ENCODE measurements at regions not wholly inside any gene's neighbourhood (a gene's known extent, or its start where the extent isn't known, plus 50 kb on each side); places are given as distances from the start of the nearest gene placed in this dataset.
"Not testable (repeated sequence)": the region's sequence is repeated elsewhere in the genome, so short reads cannot be mapped to it uniquely, and the experiment has no call there.

DNA sequence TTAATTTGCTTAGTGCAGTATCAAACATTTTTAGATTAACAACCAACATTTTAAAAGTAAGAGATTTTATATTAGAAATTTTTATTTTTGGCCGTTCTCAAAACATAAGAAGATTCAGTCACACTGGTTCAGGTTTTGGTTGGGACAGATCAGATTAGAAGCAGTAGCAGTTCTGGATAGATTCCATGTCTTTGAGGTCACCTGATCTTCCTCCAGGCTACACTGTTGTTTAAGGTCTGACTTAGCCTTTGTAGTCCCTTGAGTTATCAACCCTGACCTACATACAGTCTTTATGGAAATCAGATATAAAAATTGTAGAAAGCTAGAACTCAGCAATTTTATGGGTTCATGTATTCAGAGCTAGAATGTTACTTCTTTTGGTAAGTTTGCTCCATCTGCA is 910.0 kb upstream of the WWC1 start:
- no peak for FAIRE-seq
- TF ChIP-seq, protein P1, sequence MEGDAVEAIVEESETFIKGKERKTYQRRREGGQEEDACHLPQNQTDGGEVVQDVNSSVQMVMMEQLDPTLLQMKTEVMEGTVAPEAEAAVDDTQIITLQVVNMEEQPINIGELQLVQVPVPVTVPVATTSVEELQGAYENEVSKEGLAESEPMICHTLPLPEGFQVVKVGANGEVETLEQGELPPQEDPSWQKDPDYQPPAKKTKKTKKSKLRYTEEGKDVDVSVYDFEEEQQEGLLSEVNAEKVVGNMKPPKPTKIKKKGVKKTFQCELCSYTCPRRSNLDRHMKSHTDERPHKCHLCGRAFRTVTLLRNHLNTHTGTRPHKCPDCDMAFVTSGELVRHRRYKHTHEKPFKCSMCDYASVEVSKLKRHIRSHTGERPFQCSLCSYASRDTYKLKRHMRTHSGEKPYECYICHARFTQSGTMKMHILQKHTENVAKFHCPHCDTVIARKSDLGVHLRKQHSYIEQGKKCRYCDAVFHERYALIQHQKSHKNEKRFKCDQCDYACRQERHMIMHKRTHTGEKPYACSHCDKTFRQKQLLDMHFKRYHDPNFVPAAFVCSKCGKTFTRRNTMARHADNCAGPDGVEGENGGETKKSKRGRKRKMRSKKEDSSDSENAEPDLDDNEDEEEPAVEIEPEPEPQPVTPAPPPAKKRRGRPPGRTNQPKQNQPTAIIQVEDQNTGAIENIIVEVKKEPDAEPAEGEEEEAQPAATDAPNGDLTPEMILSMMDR (IDR thresholded peaks at IDR 0.05): no peak

DNA sequence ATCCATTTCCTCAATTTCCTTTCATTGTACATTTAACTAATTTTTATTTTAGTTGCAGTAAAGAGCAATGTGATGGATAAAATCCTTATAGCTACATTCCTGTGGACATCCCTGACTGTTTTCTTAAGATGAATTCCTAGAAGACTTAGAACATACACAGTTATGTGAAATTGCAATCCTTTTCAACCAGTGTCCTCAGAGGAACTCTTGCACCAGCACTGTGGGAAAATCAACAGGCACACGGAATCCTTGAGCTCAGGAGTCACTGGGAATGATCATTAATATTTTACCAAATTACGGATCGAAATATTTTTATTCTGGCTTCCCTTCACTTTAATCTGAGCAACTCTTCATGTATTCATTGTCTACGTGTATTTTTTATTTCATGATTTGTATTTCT is 901.9 kb upstream of the WWC1 start:
- FAIRE-seq: no peak
- no peak for DNase-seq
- Histone ChIP-seq H3K27ac (no peak overlapping the region), H3K4me3 (no peak overlapping the region), H3K4me1 (peaks cover 0 to 6% (median 0%) of the 10 kb centered on the region in 3 donors), H3K27me3 (no peaks in the 10 kb centered on the region), H3K9me3 (no peaks in the 10 kb centered on the region), H3K36me3 (no peaks in the 10 kb centered on the region)
- 17 to 25% methylated on average over 4 of the region's 4 CpGs for WGBS, 2 donors
- TF ChIP-seq, protein P1 (IDR thresholded peaks at IDR 0.05): no peak
- intact Hi-C loops (cut with DNase I): no loop called here
- peak in 2 of 4 donors; percentile 40 to 61 for ATAC-seq

More for the DNA sequence above, 910.0 kb upstream of the WWC1 start:
- peak in 3 of 4 donors; percentile 35 to 71 (median 59) for ATAC-seq
- Histone ChIP-seq H3K4me1 (no peaks in the 10 kb centered on the region), H3K9me3 (no peaks in the 10 kb centered on the region), H3K36me3 (no peaks in the 10 kb centered on the region), H3K4me3 (no peak overlapping the region), H3K27ac (no peak overlapping the region), H3K27me3 (no peaks in the 10 kb centered on the region)
- intact Hi-C loops (cut with DNase I): no loop called here
- no peak for DNase-seq
- 47 to 57% methylated on average over 1 of the region's 1 CpG for WGBS, 2 donors

DNA sequence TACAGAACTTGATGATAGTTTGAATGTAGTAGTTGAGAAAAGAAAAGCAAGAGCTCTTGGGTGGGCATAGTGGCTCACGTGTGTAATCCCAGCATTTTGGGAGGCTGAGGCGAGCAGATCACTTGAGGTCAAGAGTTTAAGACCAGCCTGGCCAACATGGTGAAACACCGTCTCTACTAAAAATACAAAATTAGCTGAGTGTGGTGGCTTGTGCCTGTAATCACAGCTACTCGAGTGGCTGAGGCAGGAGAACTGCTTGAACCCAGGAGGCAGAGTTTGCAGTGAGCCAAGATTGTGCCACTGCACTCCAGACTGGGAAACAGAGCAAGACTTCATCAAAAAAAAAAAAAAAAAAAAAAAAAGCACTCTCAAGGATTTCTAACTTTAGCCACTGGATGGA is 900.2 kb upstream of the WWC1 start:
- ATAC-seq; H3K4me3 ChIP-seq; DNase-seq; intact Hi-C loops (cut with DNase I); H3K4me1 ChIP-seq; FAIRE-seq; H3K9me3 ChIP-seq; H3K36me3 ChIP-seq; H3K27me3 ChIP-seq; H3K27ac ChIP-seq: not testable (repeated sequence)
- WGBS, 2 donors: 87 to 97% methylated on average over 4 of the region's 4 CpGs

DNA sequence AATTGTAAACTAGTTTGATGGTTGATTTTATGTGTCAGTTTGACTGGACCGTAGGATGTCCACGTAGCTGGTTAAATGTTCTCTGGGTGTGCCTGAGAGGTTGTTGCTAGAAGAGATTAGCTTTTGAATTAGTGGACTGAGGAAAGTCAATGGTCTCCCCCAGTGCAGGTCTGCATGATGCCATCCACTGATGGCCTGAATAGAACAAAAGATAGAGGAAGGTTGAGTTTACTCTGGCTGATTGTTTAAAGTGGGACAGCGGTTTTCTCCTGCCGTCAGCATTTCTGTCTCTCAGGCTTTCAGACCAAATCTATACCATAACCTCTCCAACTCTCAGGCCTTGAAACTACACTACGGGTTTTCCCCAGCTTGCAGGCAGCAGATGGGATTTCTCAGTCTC is 899.2 kb upstream of the WWC1 start:
- H3K9me3 ChIP-seq: no peaks in the 10 kb centered on the region
- TF ChIP-seq, protein P1 (IDR thresholded peaks at IDR 0.05): no peak
- no peaks in the 10 kb centered on the region for H3K27me3 ChIP-seq
- intact Hi-C loops (cut with DNase I): no loop called here
- no peaks in the 10 kb centered on the region for H3K36me3 ChIP-seq
- H3K27ac ChIP-seq: no peak overlapping the region
- H3K4me3 ChIP-seq: no peak overlapping the region
- DNase-seq (no peak), ATAC-seq (no peak), FAIRE-seq (no peak)
- H3K4me1 ChIP-seq: peaks cover 0 to 6% (median 0%) of the 10 kb centered on the region in 3 donors
- 77 to 83% methylated on average over 5 of the region's 5 CpGs for WGBS, 2 donors

DNA sequence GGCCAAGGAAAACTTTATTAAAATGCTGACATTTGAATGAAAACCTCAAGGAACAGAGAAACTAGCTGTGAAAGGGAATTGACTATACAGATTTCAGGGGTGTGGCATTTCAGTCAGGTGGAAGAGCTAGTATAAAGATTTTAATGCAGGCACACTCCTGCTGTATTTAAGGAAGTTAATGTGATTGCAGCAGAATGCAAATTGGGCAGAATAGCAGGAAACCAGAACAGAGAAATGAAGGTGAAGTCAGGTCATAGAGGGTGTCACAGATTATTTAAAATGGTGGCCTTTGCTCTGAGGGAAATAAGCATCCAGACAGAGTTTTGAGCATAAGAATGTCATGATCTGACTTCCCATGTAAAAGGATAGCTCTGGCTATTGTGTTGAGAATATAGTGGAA is 898.1 kb upstream of the WWC1 start:
- H3K4me3 ChIP-seq: no peak overlapping the region
- no peaks in the 10 kb centered on the region for H3K27me3 ChIP-seq
- peaks cover 0 to 6% (median 0%) of the 10 kb centered on the region in 3 donors for H3K4me1 ChIP-seq
- ATAC-seq: no peak
- no peaks in the 10 kb centered on the region for H3K9me3 ChIP-seq
- no peak for DNase-seq
- intact Hi-C loops (cut with DNase I): no loop called here
- H3K36me3 ChIP-seq: no peaks in the 10 kb centered on the region
- no peak for FAIRE-seq
- no peak overlapping the region for H3K27ac ChIP-seq
- TF ChIP-seq, protein P1 (IDR thresholded peaks at IDR 0.05): no peak

DNA sequence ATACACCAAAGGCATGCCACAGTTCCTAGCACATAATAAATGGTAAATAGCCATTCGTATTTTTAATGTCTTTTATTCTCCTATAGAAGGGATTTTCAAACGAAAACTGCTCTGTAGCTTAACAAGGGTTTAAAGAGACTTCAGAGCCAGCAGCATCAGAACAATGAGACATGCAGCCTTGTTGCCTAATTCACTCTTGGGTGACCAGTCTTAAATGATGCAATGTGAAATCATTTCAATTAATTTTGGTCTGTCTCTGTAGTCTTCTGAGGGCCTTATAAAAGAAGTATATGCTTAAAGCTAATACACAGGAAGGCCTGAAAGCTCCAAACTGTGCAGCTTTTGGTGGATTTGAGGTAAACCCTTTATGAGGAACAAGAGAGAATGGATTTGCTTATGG is 888.8 kb upstream of the WWC1 start:
- Histone ChIP-seq H3K4me1 (no peaks in the 10 kb centered on the region), H3K9me3 (no peaks in the 10 kb centered on the region), H3K4me3 (no peak overlapping the region), H3K27ac (no peak overlapping the region), H3K27me3 (no peaks in the 10 kb centered on the region), H3K36me3 (no peaks in the 10 kb centered on the region)
- intact Hi-C loops (cut with DNase I): no loop called here
- FAIRE-seq (no peak), ATAC-seq (no peak), DNase-seq (no peak)
- WGBS, 2 donors: 52 to 53% methylated on average over 2 of the region's 2 CpGs
- TF ChIP-seq, protein P1 (IDR thresholded peaks at IDR 0.05): no peak

All from pancreas (tissue), 10 donors.